ENCODE measurements at regions not wholly inside any gene's neighbourhood (a gene's known extent, or its start where the extent isn't known, plus 50 kb on each side); places are given as distances from the start of the nearest gene placed in this dataset.

DNA sequence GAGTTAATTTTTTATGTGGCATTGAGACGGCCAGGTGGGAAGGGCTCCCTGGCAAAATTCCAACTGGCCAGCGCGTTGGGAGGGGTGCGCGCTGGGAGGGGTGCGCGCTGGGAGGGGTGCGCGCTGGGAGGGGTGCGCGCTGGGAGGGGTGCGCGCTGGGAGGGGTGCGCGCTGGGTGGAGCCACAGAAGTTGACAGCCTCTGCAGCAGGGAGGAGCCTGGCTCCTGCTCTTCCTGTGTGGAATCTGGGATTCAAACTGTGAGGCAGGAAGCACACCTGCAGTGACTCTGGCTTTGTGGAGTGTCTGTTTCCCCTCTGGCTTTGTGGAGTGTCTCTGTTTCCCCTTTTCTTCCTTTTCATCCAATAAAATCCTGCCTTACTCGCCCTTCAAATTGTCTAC, 147.9 kb upstream of the CBLN2 start:
- no TSS peak for BruUV-seq (replicated peaks)
- DNase-seq, result peak; percentile 53
- Mint-ChIP-seq H3K27ac (ENCODE audit: unreplicated experiment) (no peak overlapping the region), H3K36me3 (ENCODE audit: insufficient read depth, unreplicated experiment) (peaks cover 4% of the 10 kb centered on the region), H3K9me3 (ENCODE audit: low read depth, unreplicated experiment) (no peaks in the 10 kb centered on the region), H3K4me1 (ENCODE audit: low read depth, unreplicated experiment) (peaks cover 28% of the 10 kb centered on the region), H3K27me3 (ENCODE audit: unreplicated experiment) (no peaks in the 10 kb centered on the region), H3K4me3 (ENCODE audit: low read depth, unreplicated experiment) (peak overlapping the region; percentile 73)
- TF ChIP-seq, protein P1, sequence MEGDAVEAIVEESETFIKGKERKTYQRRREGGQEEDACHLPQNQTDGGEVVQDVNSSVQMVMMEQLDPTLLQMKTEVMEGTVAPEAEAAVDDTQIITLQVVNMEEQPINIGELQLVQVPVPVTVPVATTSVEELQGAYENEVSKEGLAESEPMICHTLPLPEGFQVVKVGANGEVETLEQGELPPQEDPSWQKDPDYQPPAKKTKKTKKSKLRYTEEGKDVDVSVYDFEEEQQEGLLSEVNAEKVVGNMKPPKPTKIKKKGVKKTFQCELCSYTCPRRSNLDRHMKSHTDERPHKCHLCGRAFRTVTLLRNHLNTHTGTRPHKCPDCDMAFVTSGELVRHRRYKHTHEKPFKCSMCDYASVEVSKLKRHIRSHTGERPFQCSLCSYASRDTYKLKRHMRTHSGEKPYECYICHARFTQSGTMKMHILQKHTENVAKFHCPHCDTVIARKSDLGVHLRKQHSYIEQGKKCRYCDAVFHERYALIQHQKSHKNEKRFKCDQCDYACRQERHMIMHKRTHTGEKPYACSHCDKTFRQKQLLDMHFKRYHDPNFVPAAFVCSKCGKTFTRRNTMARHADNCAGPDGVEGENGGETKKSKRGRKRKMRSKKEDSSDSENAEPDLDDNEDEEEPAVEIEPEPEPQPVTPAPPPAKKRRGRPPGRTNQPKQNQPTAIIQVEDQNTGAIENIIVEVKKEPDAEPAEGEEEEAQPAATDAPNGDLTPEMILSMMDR (IDR thresholded peaks at IDR 0.05; ENCODE audit: unreplicated experiment), result no peak
- intact Hi-C loops (cut with micrococcal nuclease; ENCODE audit: unreplicated experiment), result no loop called here
- CTCF ChIA-PET, result no interaction called here

GRCh38 chr18:72687736-72688135, 143.6 kb upstream of the CBLN2 start:
- Mint-ChIP-seq H3K4me3 (ENCODE audit: low read depth, unreplicated experiment) (no peak overlapping the region), H3K27ac (ENCODE audit: unreplicated experiment) (no peak overlapping the region), H3K36me3 (ENCODE audit: insufficient read depth, unreplicated experiment) (peaks cover 4% of the 10 kb centered on the region), H3K9me3 (ENCODE audit: low read depth, unreplicated experiment) (no peaks in the 10 kb centered on the region), H3K4me1 (ENCODE audit: low read depth, unreplicated experiment) (peaks cover 23% of the 10 kb centered on the region), H3K27me3 (ENCODE audit: unreplicated experiment) (no peaks in the 10 kb centered on the region)
- TF ChIP-seq, protein P1 (IDR thresholded peaks at IDR 0.05; ENCODE audit: unreplicated experiment), result no peak
- BruUV-seq (replicated peaks), result no TSS peak
- CTCF ChIA-PET, result no interaction called here
- intact Hi-C loops (cut with micrococcal nuclease; ENCODE audit: unreplicated experiment), result no loop called here
- no peak for DNase-seq

DNA sequence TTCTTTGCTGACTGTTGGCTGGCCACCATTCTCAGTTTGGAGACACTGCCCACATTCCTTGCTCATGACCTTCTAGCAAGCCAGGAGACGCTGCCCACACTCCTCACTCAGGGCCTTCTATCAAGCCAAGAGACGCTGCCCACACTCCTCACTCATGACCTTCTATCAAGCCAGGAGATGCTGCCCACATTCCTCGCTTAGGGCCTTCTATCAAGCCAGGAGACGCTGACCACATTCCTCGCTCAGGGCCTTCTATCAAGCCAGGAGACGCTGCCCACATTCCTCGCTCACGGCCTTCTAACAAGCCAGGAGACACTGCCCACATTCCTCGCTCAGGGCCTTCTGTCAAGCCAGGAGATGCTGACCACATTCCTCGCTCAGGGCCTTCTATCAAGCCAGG, 131.3 kb upstream of the CBLN2 start:
- no TSS peak for BruUV-seq (replicated peaks)
- intact Hi-C loops (cut with micrococcal nuclease; ENCODE audit: unreplicated experiment), result no loop called here
- no peaks in the 10 kb centered on the region for H3K27me3 Mint-ChIP-seq (ENCODE audit: unreplicated experiment)
- no peak for DNase-seq
- H3K36me3 Mint-ChIP-seq (ENCODE audit: insufficient read depth, unreplicated experiment), result no peaks in the 10 kb centered on the region
- no peak overlapping the region for H3K4me3 Mint-ChIP-seq (ENCODE audit: low read depth, unreplicated experiment)
- H3K27ac Mint-ChIP-seq (ENCODE audit: unreplicated experiment), result no peak overlapping the region
- CTCF ChIA-PET, result no interaction called here
- TF ChIP-seq, protein P1 (IDR thresholded peaks at IDR 0.05; ENCODE audit: unreplicated experiment), result no peak
- no peaks in the 10 kb centered on the region for H3K4me1 Mint-ChIP-seq (ENCODE audit: low read depth, unreplicated experiment)
- H3K9me3 Mint-ChIP-seq (ENCODE audit: low read depth, unreplicated experiment), result no peaks in the 10 kb centered on the region

- no peak overlapping the region for H3K4me3 Mint-ChIP-seq (ENCODE audit: low read depth, unreplicated experiment)
- BruUV-seq (replicated peaks), result no TSS peak
- intact Hi-C loops (cut with micrococcal nuclease; ENCODE audit: unreplicated experiment), result loop anchor here (5.0 kb wide), 1 partner anchor 117 kb away; no protein-coding TSS in a partner anchor
- H3K4me1 Mint-ChIP-seq (ENCODE audit: low read depth, unreplicated experiment), result no peaks in the 10 kb centered on the region
- no peaks in the 10 kb centered on the region for H3K9me3 Mint-ChIP-seq (ENCODE audit: low read depth, unreplicated experiment)
- H3K27ac Mint-ChIP-seq (ENCODE audit: unreplicated experiment), result no peak overlapping the region
- no peak for DNase-seq
- no peaks in the 10 kb centered on the region for H3K27me3 Mint-ChIP-seq (ENCODE audit: unreplicated experiment)
- CTCF ChIA-PET, result no interaction called here
- H3K36me3 Mint-ChIP-seq (ENCODE audit: insufficient read depth, unreplicated experiment), result no peaks in the 10 kb centered on the region
- TF ChIP-seq, protein P1 (IDR thresholded peaks at IDR 0.05; ENCODE audit: unreplicated experiment), result no peak
Measured at GRCh38 chr18:72674710-72675109, 130.6 kb upstream of the CBLN2 start.
